NCI-H526 treated with DMSO at 0.1 percent for 48 hours (cell line): ENCODE measurements at regions not wholly inside any gene's neighbourhood (a gene's known extent, or its start where the extent isn't known, plus 50 kb on each side); places are given as distances from the start of the nearest gene placed in this dataset.

Experiments
- DNase-seq: peaks from one replicate; lab custom pipeline; 2025; lab: John Stamatoyannopoulos, UW

GRCh38 chr13:106350208-106350607 is 185.3 kb downstream of the EFNB2 start:
- DNase-seq, result peak; percentile 85

GRCh38 chr13:106349080-106349931 is 186.2 kb downstream of the EFNB2 start:
- peak; percentile 87 for DNase-seq

GRCh38 chr13:106348075-106348840 is 187.2 kb downstream of the EFNB2 start:
- peak; percentile 21 for DNase-seq

- no peak for DNase-seq
Measured at GRCh38 chr13:106344342-106344741, 191.1 kb downstream of the EFNB2 start.

GRCh38 chr13:106343836-106344235 is 191.6 kb downstream of the EFNB2 start:
- DNase-seq, result no peak

GRCh38 chr13:106340249-106340648 is 195.2 kb downstream of the EFNB2 start:
- DNase-seq, result no peak

- no peak for DNase-seq
Measured at GRCh38 chr13:106337096-106337850, 198.2 kb downstream of the EFNB2 start.

- DNase-seq, result no peak
Measured at GRCh38 chr13:106336668-106337067, 198.8 kb downstream of the EFNB2 start.

GRCh38 chr13:106332621-106333020 is 202.8 kb downstream of the EFNB2 start:
- DNase-seq, result no peak

- no peak for DNase-seq
Measured at GRCh38 chr13:106331116-106331515, 204.3 kb downstream of the EFNB2 start.

GRCh38 chr13:106329941-106330340 is 205.5 kb downstream of the EFNB2 start:
- DNase-seq, result no peak

- no peak for DNase-seq
Measured at GRCh38 chr13:106326751-106327150, 208.7 kb downstream of the EFNB2 start.

GRCh38 chr13:106324444-106324843 is 211.0 kb downstream of the EFNB2 start:
- no peak for DNase-seq

GRCh38 chr13:106322628-106323027 is 212.8 kb downstream of the EFNB2 start:
- DNase-seq, result no peak

- no peak for DNase-seq
Measured at GRCh38 chr13:106318941-106319411, 216.5 kb downstream of the EFNB2 start.

GRCh38 chr13:106314417-106314816 is 221.0 kb downstream of the EFNB2 start:
- no peak for DNase-seq

GRCh38 chr13:106311004-106311403 is 224.5 kb downstream of the EFNB2 start:
- no peak for DNase-seq

GRCh38 chr13:106310291-106310865 is 225.1 kb downstream of the EFNB2 start:
- DNase-seq, result no peak

- DNase-seq, result no peak
Measured at GRCh38 chr13:106306748-106307277, 228.6 kb downstream of the EFNB2 start.

- DNase-seq, result no peak
Measured at GRCh38 chr13:106302843-106303242, 232.6 kb downstream of the EFNB2 start.

GRCh38 chr13:106302011-106302410 is 233.5 kb downstream of the EFNB2 start:
- no peak for DNase-seq

GRCh38 chr13:106299621-106300020 is 235.8 kb downstream of the EFNB2 start:
- no peak for DNase-seq
